ENCODE measurements at regions not wholly inside any gene's neighbourhood (a gene's known extent, or its start where the extent isn't known, plus 50 kb on each side); places are given as distances from the start of the nearest gene placed in this dataset.

GRCh38 chr5:125143011-125143410 is 396.6 kb upstream of the ZNF608 start:
- TF ChIP-seq CTCF (IDR thresholded peaks at IDR 0.05; ENCODE audit: low read depth, low read length, missing input control), result no peak
- no peak for TF ChIP-seq SP1 (IDR thresholded peaks at IDR 0.05)
- no peak for TF ChIP-seq JUND (IDR thresholded peaks at IDR 0.05)

Data from liver (tissue), 3 donors.